ENCODE measurements at regions not wholly inside any gene's neighbourhood (a gene's known extent, or its start where the extent isn't known, plus 50 kb on each side); places are given as distances from the start of the nearest gene placed in this dataset.

DNA sequence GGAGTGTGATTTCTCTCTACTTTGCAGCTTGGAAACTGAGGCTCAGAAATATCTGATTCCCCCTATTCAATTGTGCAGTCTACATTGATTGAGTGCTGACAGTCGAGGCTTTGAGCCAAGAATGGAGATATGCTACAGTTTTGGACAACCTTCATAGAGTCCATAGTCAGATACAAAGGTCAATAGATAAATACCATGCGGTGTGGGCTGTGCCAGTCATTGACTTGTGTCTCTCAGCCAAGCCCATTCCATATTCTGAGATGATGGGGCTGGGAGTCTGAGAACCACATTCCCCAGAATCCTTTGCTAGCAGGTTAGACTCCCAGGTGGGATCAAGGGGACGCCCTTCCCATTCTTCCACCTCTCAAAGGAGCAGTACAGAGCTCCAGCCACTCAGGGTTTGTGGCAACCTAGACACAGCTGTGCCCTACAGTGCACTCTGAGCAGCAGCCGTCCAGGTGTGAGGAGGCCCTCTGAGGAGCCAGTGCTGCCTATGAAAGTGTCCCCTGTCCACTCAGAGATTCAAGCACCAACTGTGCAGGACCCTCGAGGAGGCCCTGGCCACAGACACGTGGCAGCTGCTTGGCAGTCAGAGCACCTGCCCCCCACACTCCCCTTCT, 348.3 kb downstream of the CYRIA start:
- no peak for DNase-seq (ENCODE audit: low spot score)

DNA sequence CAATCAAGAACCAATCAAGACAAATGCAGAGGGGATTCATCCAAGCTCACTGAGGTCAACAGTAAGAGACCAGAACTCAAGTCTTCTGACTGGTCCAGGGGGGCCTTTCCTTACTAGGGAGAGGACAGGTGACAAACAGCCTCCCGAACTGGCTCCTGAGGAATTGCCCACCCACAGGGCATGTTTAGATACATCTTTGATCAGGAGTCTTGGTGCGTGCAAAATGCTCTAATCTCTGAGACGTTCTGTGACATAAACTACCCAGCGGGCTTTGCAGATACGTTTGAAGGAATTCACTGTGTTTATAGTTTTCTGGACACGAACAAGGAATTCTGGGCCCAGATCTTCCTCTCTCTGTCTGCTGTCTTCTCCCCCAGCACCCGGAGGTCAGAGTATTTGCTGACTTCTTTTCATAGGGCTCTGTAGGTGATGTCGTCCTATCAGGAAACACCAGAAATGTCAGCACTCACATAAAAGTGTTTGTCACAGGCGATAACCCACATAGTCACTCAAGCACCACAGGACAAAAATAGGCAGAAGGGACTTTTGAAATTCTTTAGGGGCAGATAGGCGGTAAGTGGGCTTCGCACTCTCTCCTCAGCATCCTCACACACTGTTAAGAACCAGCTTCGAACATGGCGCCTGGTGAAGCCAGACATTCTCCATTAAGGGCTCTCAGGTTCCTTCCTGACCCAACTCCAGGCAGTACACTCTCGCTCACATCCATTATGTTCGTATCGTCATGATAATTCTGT, 349.0 kb downstream of the CYRIA start:
- no peak for DNase-seq (ENCODE audit: low spot score)

DNA sequence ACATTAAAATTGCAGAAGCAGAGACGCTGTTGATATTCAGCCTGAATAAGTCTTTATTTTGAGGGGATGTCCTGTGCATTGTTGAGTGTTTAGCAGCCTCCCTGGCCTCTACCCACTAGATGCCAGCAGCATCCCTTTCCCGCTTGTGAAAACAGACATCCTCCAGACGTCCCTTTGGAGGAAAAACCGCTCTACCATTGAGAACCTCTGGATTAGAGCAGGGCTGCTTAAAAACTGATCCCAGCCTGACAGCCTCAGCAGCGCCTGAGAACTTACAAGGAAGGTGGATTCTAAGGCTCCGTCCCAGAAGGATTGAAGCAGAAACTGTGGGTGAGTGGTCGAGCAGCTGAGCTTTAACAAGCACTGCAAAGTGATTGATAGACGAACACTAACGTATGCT, 349.7 kb downstream of the CYRIA start:
- no peak for DNase-seq (ENCODE audit: low spot score)

DNA sequence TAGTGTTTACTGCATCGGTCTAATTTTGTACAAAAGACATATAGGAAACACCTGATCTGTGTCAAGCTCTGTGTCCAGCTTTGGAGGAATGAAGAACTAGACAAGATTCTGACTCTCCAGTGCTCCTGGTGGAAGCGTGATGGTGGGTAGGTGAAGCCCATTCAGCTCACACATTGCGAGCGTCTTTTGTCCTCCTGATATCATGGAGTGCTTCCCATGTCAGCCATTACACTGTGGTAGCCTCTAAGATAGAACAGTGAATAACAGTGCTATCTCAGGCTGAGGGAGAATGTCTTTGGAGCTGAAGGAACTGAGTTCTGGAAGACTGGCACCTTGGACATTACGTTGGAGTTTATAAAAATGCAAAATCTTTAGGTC, 350.2 kb downstream of the CYRIA start:
- DNase-seq (ENCODE audit: low spot score) = no peak

DNA sequence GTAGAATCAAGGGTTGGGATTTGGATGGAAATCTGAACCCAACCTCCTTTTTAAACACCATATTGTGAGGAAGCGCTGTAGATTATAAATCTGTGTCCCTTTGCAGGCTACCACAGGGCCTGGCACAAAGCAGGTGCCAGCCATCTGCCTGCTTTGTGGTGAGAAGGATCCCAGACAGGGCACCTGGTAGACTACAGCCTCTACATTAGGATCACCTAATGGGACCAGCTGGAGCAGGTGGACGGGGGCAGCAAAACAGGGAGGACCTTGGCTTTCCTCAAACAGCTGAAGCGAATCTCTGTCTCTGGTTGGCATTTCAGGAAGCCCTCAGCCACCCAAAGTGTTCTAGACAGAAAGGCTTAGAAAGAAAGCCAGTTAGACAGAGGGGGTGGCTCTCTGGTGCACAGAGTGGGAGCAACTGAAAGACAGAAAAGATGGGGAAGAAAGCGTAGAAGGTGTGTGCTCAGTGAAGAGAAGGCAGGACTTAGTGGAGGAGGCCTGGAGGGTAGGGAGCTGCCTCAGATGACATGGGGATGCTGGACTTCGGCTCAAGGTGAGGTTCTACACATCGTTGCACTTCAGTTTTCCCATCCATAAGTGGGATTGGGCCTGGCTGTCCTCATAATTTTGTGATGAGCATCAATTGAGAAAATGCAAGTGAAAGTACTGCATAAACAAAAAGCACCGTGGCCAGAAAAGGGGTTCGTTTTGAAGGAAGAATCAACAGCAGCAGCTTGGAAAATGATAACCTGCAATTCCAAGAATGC, 350.8 kb downstream of the CYRIA start:
- DNase-seq (ENCODE audit: low spot score) = no peak

DNA sequence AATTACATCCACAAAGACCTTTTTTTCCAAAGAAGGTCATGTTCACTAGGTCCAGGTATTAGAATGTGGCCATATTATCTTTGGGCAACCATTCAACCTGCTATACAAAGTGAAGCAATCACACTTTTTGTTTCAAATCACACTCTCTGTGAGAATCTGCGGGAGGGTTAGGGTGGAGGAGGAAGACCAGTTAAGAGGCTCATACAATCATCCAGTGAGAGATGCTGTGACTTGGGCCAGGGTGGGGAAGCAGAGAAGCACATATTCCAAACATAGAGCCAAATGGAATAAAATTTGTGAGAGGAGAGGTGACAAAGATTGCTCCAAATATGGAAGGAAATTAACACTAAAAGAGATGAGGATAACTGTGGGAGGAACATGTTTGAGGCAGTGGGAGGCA, 351.6 kb downstream of the CYRIA start:
- no peak for DNase-seq (ENCODE audit: low spot score)

DNA sequence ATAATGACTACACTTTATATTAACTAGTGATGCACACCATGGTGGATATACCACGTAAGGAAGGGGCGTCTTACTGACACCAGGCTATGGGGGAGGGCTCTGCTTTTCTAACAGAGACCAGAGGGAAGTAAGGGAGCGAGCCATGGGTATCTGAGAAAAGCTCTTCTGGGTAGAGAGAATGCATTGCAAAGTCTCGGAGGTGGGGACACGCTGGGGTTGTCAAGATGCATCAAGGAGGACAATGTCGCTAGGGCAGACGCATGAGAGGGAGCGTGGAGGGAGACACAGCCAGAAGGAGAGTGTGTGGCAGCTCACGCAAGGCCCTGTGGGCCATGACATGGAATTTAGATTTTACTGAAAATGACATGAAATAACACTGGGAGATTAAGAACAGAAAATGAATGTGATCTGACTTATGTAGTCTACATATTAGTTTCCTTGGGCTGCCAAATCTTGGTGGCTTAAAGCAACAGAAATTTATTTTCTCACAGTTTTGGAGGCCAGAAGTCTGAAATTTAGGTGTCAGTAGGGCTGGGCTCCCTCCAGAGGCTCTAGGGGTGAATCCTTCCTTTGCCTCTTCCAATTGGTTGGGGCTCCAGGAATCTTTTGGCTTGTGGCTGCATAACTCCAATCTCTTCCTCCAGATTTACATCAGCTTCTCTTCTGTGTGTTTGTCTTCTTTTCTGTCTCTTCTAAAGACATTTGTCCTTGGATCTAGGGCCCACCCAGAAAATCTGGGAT, 352.2 kb downstream of the CYRIA start:
- no peak for DNase-seq (ENCODE audit: low spot score)

DNA sequence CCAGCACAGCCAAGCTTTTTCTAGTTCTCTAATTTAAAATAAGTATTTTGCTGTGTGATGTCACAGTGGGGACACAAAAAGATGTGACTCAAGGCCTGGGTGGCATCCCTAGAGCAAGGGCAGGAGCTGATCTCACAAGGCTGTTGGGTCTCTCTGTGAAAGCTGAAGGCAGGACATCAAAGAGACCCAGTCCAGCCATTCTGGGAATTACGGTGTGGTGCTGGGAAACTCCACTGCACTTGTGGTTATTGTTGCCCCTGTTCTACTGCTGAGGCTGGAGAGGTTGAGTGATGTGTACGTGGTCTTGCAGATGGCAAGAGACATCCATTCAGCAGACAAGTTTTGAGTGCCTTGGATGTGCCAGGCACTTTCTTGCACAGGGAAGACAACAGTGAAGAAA, 352.9 kb downstream of the CYRIA start:
- no peak for DNase-seq (ENCODE audit: low spot score)

DNA sequence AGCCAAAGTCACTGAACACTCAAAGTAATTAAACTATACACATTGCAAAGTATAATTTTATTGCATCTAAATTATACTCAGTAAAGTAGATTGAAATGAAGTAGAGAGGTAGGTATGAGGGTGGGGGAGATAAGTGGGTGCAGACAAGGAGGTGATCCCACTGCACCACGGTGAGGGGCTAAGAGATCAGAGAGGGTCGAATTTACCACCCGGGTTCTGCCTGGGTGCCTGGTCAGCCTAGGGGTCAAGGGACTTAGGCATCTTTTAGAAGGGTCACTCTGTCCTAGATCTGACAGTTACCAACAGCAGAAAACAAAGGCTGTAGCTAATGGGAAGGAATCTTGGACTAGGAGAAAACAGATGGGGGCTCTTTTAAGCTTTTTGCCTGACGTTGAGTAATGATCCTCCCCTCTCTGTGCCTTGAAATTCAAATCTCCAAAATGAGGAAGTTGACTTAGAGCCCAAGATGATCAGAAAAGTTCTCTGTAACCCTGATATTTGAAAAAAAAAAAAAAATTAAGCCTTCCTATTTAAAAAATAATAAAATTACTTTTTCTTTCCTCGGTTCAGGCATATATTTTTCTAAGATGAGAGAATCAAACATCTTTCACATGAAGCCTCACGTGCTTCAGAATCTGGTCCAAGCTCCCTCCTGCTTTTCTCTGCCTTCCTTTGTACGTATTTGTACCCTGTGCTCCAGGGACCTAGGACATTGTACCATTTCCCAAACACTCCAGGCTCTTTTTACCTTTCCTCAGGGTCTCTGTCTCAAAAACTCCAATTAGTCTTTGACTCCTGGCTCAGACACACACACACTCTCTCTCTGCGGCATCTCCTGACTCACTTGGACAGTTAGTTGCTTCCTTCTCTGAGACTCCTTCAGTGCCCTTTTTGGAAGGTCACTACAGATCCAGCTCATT, 353.9 kb downstream of the CYRIA start:
- DNase-seq (ENCODE audit: low spot score) = no peak

DNA sequence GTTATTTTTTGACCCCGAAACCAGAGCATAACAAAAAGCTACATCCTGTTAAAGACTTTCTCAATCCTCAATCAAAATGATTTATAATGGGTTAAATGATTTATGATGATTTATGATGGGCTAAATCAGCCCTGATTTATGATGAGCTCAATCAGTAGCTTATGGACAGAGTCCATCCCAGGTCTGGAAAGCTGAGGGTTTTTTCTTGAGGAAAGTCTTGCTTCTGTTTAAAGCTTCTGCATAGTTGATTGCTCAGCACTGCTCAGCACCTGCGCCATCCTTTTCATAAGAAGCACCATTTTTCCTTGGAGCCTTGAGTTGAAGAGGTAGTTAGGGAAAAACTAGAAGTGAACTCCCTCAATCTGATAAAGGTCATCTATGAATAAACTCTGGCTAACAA, 356.8 kb downstream of the CYRIA start:
- no peak for DNase-seq (ENCODE audit: low spot score)

DNA sequence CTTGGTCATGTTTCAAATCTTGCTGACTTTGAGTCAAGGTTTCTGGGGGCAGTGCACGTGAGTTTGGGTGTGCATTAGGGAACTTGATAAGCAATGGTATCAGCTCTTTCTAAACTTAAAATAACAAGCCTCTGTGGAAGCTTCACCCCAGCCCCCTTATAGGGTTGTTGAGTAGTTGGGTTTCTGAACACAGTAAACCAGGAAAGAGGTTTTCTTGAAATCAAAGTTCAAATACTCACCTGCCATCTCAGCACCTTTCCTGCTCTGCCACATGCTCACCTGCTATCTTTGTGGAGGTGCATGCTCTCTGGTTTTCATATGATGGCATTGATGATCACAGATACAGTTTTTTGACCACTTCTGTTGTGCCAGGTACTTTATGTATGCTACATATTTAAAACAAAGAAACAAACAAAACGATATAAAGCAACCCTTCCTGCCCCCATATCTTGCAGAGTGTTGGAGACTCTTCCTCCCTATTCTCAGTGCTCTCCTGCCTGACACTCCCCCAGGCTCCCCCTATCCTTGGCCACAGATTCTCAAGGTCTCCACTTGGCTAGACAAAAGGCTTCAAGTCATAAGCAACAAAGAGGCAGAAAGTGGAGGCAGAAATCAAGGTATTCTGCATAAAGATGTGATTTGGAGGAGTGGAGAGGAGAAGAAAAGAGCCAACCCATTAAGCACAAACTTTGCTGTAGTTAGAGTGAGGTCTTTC, 360.6 kb downstream of the CYRIA start:
- DNase-seq (ENCODE audit: low spot score) = no peak

DNA sequence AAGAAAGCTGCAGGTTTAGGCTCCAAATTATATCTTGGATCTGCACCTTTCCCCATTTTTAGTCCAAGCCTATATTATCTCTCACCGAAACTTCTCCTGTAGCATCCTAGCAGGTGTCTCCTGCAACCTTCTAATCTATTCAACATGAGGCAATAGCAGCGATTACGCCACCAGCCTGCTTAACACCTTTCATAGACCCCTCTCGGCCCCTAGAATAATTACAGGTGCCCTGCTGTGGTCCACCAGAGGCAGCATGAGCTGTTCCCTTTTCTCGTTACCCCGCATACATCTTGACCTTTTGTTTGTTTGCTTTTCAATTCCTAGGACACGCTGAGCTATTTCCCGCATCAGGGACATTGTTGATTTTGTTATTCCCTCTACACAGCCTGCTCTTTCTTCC, 361.9 kb downstream of the CYRIA start:
- DNase-seq (ENCODE audit: low spot score) = no peak

DNA sequence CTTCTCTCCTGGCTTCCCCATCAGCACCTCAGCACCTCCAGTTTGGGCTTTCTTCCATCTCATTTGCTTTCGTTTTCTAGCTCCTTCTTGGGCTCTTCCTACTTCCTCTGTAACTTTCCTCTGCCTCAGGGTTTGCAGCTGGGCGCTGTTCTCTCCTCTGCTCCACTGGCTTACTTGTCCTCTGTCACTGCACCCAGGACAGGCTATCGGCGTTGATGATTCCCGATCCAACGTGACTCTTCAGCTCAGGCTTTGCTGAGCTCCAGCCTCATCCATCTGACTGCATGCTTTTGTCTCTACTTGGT, 362.4 kb downstream of the CYRIA start:
- DNase-seq (ENCODE audit: low spot score) = no peak

DNA sequence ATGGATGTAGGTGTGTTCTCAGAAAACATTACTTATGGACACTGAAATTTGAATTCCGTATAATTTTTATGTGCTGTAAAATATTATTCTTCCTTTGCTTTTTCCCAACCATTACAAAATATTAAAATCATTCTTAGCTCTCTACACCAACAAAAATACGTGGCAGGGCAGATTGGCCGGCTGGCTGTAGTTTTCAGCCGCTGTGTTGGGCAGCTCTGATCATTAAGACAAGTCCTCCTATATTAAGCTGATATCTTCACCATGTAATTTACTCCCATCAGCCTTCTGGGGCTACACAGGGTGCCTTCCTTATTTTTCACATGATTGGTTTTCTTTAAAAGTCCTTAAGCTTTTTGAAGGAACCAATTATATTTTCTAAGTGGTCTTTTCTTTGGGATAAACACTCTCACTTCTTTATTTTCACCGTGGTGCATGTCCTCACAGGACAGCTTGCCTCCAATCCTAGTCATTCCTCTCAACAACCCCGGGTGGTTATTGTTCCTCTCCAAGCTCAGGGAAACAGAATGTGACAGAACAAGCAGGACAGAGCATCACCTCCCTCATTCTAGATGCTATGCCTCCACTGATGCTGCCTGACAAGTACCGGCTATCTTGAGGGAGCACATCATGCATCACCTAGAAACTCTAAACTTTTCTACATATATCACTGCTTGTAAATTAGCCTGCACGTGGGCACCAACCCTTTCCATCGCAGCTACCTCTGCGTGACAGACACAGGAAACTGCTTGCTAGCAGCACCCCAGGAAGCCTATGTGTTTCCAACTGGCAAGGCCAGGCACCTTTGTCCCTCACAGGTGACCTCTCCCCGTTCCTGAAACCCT, 362.3 kb downstream of the MYCN start:
- DNase-seq (ENCODE audit: low spot score) = no peak

DNA sequence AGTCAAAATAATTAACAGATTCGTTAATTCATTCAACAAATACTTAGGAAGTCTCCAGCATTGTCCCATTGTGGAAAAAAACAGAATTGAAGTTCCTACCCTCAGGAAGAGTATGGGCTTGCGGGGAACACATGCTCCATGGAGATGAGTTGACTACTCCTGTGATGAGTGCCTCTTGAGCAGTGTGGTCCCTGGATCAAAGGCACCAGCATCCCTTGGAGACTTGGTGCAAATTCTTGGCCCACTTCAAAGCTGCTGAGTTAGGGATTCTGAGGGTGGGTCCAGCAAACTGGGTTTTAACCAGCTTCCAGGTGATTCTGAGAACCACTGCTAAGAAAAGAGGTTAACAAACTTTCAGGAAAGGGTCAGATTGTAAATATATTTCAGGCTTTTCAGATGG, 361.6 kb downstream of the MYCN start:
- no peak for DNase-seq (ENCODE audit: low spot score)

DNA sequence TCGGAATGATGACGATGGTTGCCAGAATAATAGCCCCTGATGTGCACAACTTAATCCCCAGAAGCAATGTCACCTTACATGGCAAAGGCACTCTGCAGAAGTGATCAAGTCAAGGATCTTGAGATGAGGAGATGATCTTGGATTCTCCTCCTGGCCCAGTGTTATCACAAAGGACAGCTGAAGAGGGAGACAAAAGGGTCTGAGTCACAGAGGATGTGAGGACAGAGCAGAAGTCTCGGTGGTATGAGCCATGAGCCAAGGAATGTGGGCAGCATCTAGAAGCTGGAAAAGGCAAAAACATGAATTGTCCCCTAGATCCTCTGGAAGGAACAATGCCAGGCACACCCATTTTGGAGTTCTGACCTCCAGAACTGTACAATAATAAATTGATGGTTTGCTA, 358.5 kb downstream of the MYCN start:
- DNase-seq (ENCODE audit: low spot score) = no peak

DNA sequence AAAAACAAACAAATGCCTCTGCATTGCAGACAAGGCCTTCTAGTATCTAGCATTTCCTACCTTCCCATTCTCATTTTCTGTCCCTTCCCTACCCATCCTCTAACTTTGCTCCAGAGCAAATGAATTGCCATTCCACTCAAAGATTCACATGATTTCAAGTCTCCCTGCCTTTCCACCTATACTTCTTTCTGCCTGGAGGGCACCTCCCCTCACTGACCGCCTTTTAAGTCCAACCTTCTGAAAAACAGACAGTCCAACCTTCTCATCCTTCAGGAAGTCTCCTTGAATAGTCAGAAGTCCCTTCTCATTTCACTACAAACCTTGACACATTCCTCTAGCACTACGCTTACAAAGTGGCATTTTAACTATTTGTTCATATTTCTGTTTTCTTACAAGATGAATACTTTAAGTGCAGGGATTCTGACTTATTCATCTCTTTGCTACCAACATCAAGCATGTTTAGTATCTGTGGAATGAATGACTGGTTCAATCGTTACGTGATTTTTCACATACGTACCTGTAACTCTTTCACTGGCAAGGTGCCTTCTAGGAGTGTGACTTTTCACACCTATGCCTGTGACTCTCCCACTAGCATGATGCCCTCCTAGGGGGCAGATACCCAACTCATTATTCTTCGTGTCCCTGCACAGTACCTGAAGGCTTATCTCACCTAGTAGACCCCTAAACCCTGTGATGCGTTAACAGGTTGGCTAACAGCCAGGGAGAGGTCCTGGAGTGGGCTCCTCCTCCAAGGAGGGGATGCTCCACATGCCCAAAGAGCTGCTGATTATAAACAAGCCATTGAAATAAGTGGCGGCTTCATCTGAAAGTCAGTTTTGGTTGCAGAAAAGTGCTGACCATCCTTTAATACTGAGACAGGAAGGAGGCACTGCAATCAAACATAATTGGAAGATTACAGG, 356.2 kb downstream of the MYCN start:
- DNase-seq (ENCODE audit: low spot score) = no peak

DNA sequence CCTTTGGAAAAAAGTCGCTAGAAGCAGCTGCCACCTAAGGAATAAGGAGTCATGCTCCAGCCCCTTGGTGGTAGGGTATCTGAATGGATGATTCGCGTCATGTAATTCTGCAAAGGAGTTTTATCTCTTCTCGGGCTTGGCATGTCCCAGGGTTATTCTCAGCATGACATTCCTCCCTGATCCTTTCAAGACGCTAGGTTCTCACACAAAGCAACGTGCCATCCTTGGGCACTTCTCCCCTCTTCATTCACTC, 355.6 kb downstream of the MYCN start:
- DNase-seq (ENCODE audit: low spot score) = no peak

DNA sequence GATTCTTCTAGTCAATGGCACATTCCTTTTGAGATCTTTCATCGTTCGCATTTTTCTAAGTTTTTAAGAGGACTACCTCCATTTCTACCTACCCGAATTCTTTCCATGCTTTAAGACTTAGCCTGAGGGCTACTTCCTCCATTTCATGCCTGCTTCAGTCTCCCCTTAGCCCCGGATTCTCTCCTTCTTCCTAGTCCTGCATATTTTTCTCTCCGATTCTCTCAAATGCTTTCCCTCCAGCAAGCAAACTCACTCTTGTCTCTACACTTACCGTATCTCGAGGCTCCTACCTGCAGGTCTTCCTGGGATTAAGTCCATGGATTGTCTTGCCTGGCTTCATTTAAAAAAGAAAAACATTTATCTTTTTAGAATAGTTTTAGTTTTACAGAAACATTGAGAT, 354.4 kb downstream of the MYCN start:
- no peak for DNase-seq (ENCODE audit: low spot score)

Measured in HuH-7 (cell line).